ENCODE measurements at regions not wholly inside any gene's neighbourhood (a gene's known extent, or its start where the extent isn't known, plus 50 kb on each side); places are given as distances from the start of the nearest gene placed in this dataset.
A peak's percentile ranks its signal among the peaks of the same experiment; 100 is the strongest.

- DNase-seq (ENCODE audit: low read depth in 2 of 2) = peak in 1 of 2 donors; percentile 57
Observed at GRCh38 chr4:160514126-160514525, 1411.2 kb downstream of the RAPGEF2 start.

GRCh38 chr4:160523231-160523630, 1420.4 kb downstream of the RAPGEF2 start:
- H3K4me2 ChIP-seq (ENCODE audit: extremely low read depth, insufficient read depth, low read length) = no peak overlapping the region
- peak in 1 of 2 donors; percentile 5 for DNase-seq (ENCODE audit: low read depth in 2 of 2)
- no peak overlapping the region for H2AFZ ChIP-seq (ENCODE audit: low read length)

More at GRCh38 chr4:160514126-160514525, 1411.2 kb downstream of the RAPGEF2 start:
- H3K27me3 ChIP-seq (ENCODE audit: control insufficient read depth, insufficient read depth, low read length) = no peaks in the 10 kb centered on the region
- H2AFZ ChIP-seq (ENCODE audit: low read length) = no peak overlapping the region
- no peak overlapping the region for H3K9ac ChIP-seq (ENCODE audit: insufficient read depth, low read length)
- H4K20me1 ChIP-seq (ENCODE audit: control insufficient read depth, extremely low read depth, insufficient read depth, low read length) = no peaks in the 10 kb centered on the region
- no peaks in the 10 kb centered on the region for H3K9me3 ChIP-seq (ENCODE audit: control insufficient read depth, insufficient read depth, low read depth, low read length)
- H3K79me2 ChIP-seq (ENCODE audit: control insufficient read depth, insufficient read depth, low read length) = no peaks in the 10 kb centered on the region
- no peak overlapping the region for H3K4me3 ChIP-seq (replicated peaks in 1 of 4; ENCODE audit: control extremely low read depth in 1 of 4, insufficient read depth in 1 of 4, low read depth in 3 of 4, low read length in 4 of 4)
- H3K4me2 ChIP-seq (ENCODE audit: extremely low read depth, insufficient read depth, low read length) = no peak overlapping the region
- TF ChIP-seq EZH2 (IDR thresholded peaks at IDR 0.05; ENCODE audit: low read length, missing control alignments) (no peak), CTCF (conservative IDR thresholded peaks at IDR 0.05 in 1 of 2, IDR thresholded peaks at IDR 0.05 in 1 of 2; ENCODE audit: low read depth in 1 of 2, low read length in 2 of 2) (no peak)
- no peaks in the 10 kb centered on the region for H3K4me1 ChIP-seq (ENCODE audit: control insufficient read depth, extremely low read depth, insufficient read depth, low read length)
- no peaks in the 10 kb centered on the region for H3K36me3 ChIP-seq (ENCODE audit: control insufficient read depth, insufficient read depth, low read length)
- no peak overlapping the region for H3K27ac ChIP-seq (ENCODE audit: insufficient read depth, low read length)

GRCh38 chr4:160537681-160538080, 1434.8 kb downstream of the RAPGEF2 start:
- no peaks in the 10 kb centered on the region for H3K79me2 ChIP-seq (ENCODE audit: control insufficient read depth, insufficient read depth, low read length)
- H2AFZ ChIP-seq (ENCODE audit: low read length) = no peak overlapping the region
- no peak for DNase-seq (ENCODE audit: low read depth in 2 of 2)
- no peaks in the 10 kb centered on the region for H3K9me3 ChIP-seq (ENCODE audit: control insufficient read depth, insufficient read depth, low read depth, low read length)
- no peaks in the 10 kb centered on the region for H3K4me1 ChIP-seq (ENCODE audit: control insufficient read depth, extremely low read depth, insufficient read depth, low read length)
- no peaks in the 10 kb centered on the region for H3K27me3 ChIP-seq (ENCODE audit: control insufficient read depth, insufficient read depth, low read length)
- H3K27ac ChIP-seq (ENCODE audit: insufficient read depth, low read length) = no peak overlapping the region
- H3K4me3 ChIP-seq (replicated peaks in 1 of 4; ENCODE audit: control extremely low read depth in 1 of 4, insufficient read depth in 1 of 4, low read depth in 3 of 4, low read length in 4 of 4) = no peak overlapping the region
- no peaks in the 10 kb centered on the region for H3K36me3 ChIP-seq (ENCODE audit: control insufficient read depth, insufficient read depth, low read length)
- H4K20me1 ChIP-seq (ENCODE audit: control insufficient read depth, extremely low read depth, insufficient read depth, low read length) = no peaks in the 10 kb centered on the region
- TF ChIP-seq EZH2 (IDR thresholded peaks at IDR 0.05; ENCODE audit: low read length, missing control alignments) (no peak), CTCF (conservative IDR thresholded peaks at IDR 0.05 in 1 of 2, IDR thresholded peaks at IDR 0.05 in 1 of 2; ENCODE audit: low read depth in 1 of 2, low read length in 2 of 2) (no peak)
- H3K9ac ChIP-seq (ENCODE audit: insufficient read depth, low read length) = no peak overlapping the region
- no peak overlapping the region for H3K4me2 ChIP-seq (ENCODE audit: extremely low read depth, insufficient read depth, low read length)

More at GRCh38 chr4:160523231-160523630, 1420.4 kb downstream of the RAPGEF2 start:
- H3K4me3 ChIP-seq (replicated peaks in 1 of 4; ENCODE audit: control extremely low read depth in 1 of 4, insufficient read depth in 1 of 4, low read depth in 3 of 4, low read length in 4 of 4) = no peak overlapping the region
- TF ChIP-seq CTCF (conservative IDR thresholded peaks at IDR 0.05 in 1 of 2, IDR thresholded peaks at IDR 0.05 in 1 of 2; ENCODE audit: low read depth in 1 of 2, low read length in 2 of 2) (no peak), EZH2 (IDR thresholded peaks at IDR 0.05; ENCODE audit: low read length, missing control alignments) (no peak)
- no peaks in the 10 kb centered on the region for H4K20me1 ChIP-seq (ENCODE audit: control insufficient read depth, extremely low read depth, insufficient read depth, low read length)
- H3K9me3 ChIP-seq (ENCODE audit: control insufficient read depth, insufficient read depth, low read depth, low read length) = no peaks in the 10 kb centered on the region
- H3K27ac ChIP-seq (ENCODE audit: insufficient read depth, low read length) = no peak overlapping the region
- H3K27me3 ChIP-seq (ENCODE audit: control insufficient read depth, insufficient read depth, low read length) = no peaks in the 10 kb centered on the region
- H3K9ac ChIP-seq (ENCODE audit: insufficient read depth, low read length) = no peak overlapping the region
- H3K4me1 ChIP-seq (ENCODE audit: control insufficient read depth, extremely low read depth, insufficient read depth, low read length) = no peaks in the 10 kb centered on the region
- H3K36me3 ChIP-seq (ENCODE audit: control insufficient read depth, insufficient read depth, low read length) = no peaks in the 10 kb centered on the region
- no peaks in the 10 kb centered on the region for H3K79me2 ChIP-seq (ENCODE audit: control insufficient read depth, insufficient read depth, low read length)

All from fibroblast of lung (primary cell).